Prostate gland (tissue), 2 donors: ENCODE measurements at regions not wholly inside any gene's neighbourhood (a gene's known extent, or its start where the extent isn't known, plus 50 kb on each side); places are given as distances from the start of the nearest gene placed in this dataset.

Experiments used
- CTCF ChIP-seq, 4 experiments: fragments of 200-600 bp in 2 of 4; fragments of 450-650 bp in 2 of 4; sonication (generic) in 2 of 4; IDR thresholded peaks; 1 replicate in 3 of 4; 2 replicates in 1 of 4; pipeline ENCODE4 v1.5.1; 2016 to 2019; ENCODE audit warnings: antibody characterized with exemption in 4 of 4, mild to moderate bottlenecking in 2 of 4, moderate library complexity in 2 of 4
- POLR2A ChIP-seq: fragments of 450-650 bp; IDR thresholded peaks from one replicate; pipeline ENCODE4 v1.6.1; 2016; ENCODE audit warnings: antibody characterized with exemption, mild to moderate bottlenecking
- POLR2AphosphoS5 ChIP-seq: sonication (generic); formaldehyde crosslinking; IDR thresholded peaks from one replicate; pipeline ENCODE4 v1.6.1; 2017; ENCODE audit warnings: antibody characterized with exemption

- TF ChIP-seq CTCF (IDR thresholded peaks at IDR 0.05) (no peak), POLR2A (no peak), POLR2AphosphoS5 (no peak)
Measured at GRCh38 chr1:221414772-221415539, 326.9 kb downstream of the DUSP10 start.
